ENCODE measurements at regions not wholly inside any gene's neighbourhood (a gene's known extent, or its start where the extent isn't known, plus 50 kb on each side); places are given as distances from the start of the nearest gene placed in this dataset.

GRCh38 chr11:71309181-71309580 lies 56.8 kb upstream of the SHANK2 start:
- no peak for DNase-seq

DNA sequence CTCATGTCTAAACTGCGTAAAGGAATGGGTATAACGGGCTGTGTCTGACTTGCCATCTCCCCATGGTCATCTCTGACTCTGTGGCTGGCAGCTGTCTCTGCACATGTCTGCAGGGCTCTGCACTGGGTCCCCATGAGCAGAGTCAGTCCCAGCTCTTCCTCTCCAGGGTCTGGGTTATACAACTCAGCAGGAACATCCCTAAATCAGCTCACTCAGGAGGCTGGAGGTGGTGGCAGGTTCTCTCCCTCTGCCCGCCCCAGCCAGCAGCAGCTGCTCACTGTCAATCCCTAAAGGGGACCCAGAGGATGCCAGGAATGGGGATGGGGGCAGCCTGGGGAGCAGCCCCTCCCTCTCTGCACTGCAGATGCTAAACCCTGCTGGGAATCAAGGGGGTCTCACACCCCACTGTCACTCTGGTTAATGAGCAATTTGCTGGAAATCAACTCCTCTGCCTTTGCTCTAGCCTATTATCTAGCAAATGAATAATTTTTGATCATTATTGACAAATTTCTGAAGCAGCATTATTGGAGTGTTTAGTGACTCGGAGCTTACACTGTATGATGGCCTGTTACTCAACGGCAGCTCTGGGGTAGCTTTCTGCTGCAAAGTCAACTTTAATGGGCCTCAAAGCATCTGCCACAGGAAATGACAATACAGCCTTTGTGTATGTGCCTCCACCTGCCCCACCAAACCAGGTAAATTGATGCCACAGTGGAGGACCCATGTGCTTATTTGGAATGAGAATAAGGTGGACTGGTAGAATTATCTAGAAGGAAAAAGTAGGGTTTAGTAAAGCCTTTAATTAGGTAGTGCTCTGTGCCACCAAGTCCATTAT lies 55.7 kb upstream of the SHANK2 start:
- no peak for DNase-seq

- no peak for DNase-seq
These were observed 53.2 kb upstream of the SHANK2 start for GRCh38 chr11:71305451-71306125.

GRCh38 chr11:71305041-71305440 lies 52.7 kb upstream of the SHANK2 start:
- no peak for DNase-seq

DNA sequence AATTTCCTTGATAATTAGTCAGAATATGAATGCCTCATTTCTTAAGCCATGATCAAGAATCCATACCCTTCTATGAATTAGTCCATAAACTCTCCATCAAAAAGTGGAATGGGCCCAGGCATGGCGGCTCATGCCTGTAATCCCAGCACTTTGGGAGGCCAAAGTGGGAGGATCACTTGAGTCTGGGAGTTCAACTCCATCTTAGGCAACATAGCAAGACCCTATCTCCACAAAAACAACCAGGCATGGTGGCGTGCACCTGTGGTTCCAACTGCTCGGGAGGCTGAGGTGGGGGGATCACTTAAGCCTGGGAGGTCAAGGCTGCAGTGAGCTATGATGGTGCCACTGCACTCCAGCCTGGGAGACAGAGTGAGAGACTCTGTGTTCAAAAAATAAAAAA lies 52.1 kb upstream of the SHANK2 start:
- no peak for DNase-seq

DNA sequence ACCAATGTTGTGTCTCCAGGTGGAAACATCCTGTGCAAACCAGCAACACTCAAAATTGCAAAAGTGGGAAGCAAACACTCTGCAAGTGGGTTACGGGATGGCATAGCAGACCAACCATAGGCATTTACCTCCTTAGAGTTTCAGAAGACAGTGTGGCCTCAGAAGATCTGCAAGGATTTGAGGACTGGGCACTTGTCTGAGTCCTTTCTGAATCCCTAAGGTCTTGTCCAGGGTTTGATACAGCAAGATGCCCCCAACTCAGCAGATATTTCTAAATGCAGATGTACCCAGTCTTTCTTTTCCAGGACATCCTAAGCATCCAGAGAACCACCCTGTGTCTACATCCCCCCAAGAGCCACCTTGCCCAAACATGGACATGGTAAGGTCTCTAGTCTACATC lies 51.7 kb upstream of the SHANK2 start:
- no peak for DNase-seq

DNA sequence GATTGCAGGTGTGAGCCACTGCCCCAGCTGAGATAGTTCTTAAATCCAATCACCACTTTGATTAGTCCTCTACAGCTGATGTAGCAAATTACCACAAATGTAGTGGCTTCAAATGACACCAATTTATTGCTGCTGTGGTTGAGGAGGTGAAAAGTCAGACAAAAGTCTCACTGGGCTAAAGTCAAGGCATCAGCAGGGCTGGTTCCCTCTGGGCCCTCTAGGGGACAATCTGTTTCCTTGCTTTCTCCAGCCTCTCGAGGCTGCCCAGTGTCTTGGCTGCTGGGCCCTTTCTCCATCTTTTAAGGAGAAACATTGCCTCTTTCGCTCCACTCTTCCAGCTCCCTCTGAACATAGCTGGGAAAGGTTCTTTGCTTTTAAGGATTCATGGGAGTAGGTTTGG lies 50.5 kb upstream of the SHANK2 start:
- no peak for DNase-seq

- no peak for DNase-seq
These were observed 50.1 kb upstream of the SHANK2 start for GRCh38 chr11:71302534-71302909.

Measured in OCI-M1 (cell line).